ENCODE measurements at regions not wholly inside any gene's neighbourhood (a gene's known extent, or its start where the extent isn't known, plus 50 kb on each side); places are given as distances from the start of the nearest gene placed in this dataset.
"Not testable (repeated sequence)": the region's sequence is repeated elsewhere in the genome, so short reads cannot be mapped to it uniquely, and the experiment has no call there.

GRCh38 chr11:71772193-71772592 lies 60.8 kb upstream of the DEFB108B start:
- TF ChIP-seq POLR2A (IDR thresholded peaks at IDR 0.05; ENCODE audit: low read length); GATA1 (IDR thresholded peaks at IDR 0.05; ENCODE audit: low read depth, low read length): not testable (repeated sequence)
